ENCODE measurements at regions not wholly inside any gene's neighbourhood (a gene's known extent, or its start where the extent isn't known, plus 50 kb on each side); places are given as distances from the start of the nearest gene placed in this dataset.

- TF ChIP-seq CTCF (IDR thresholded peaks at IDR 0.05; ENCODE audit: low read depth, low read length, missing input control) (no peak), RAD21 (IDR thresholded peaks at IDR 0.05) (no peak), GABPA (IDR thresholded peaks at IDR 0.05 in 1 of 2, conservative IDR thresholded peaks at IDR 0.05 in 1 of 2) (no peak), SP1 (IDR thresholded peaks at IDR 0.05) (no peak), MAX (IDR thresholded peaks at IDR 0.05) (no peak), EGR1 (IDR thresholded peaks at IDR 0.05; ENCODE audit: low read depth in 2 of 2) (no peak), ZBTB33 (IDR thresholded peaks at IDR 0.05) (no peak), REST (IDR thresholded peaks at IDR 0.05) (no peak), YY1 (IDR thresholded peaks at IDR 0.05) (no peak), JUND (IDR thresholded peaks at IDR 0.05) (no peak)
Measured at GRCh38 chr6:133758815-133759335, 130.0 kb upstream of the TCF21 start.
